HPDE6-E6E7 (cell line): ENCODE measurements at regions not wholly inside any gene's neighbourhood (a gene's known extent, or its start where the extent isn't known, plus 50 kb on each side); places are given as distances from the start of the nearest gene placed in this dataset.

ENCODE experiments used
- DNase-seq: peaks from one replicate; pipeline ENCODE4 v3.0.0; 2011; ENCODE audit warnings: missing footprints; ENCODE audit errors: extremely low spot score

- DNase-seq, result no peak
Observed at GRCh38 chr11:115930886-115931547, 426.8 kb upstream of the CADM1 start.

- DNase-seq, result no peak
Observed at GRCh38 chr11:115930291-115930690, 426.1 kb upstream of the CADM1 start.

- no peak for DNase-seq
Observed at GRCh38 chr11:115929618-115930129, 425.5 kb upstream of the CADM1 start.

- DNase-seq, result no peak
Observed at GRCh38 chr11:115928811-115929210, 424.6 kb upstream of the CADM1 start.

GRCh38 chr11:115927823-115928329 is 423.7 kb upstream of the CADM1 start:
- DNase-seq, result no peak

GRCh38 chr11:115926601-115927000 is 422.4 kb upstream of the CADM1 start:
- DNase-seq, result no peak

- DNase-seq, result no peak
Observed at GRCh38 chr11:115926138-115926537, 421.9 kb upstream of the CADM1 start.

- DNase-seq, result no peak
Observed at GRCh38 chr11:115925568-115926090, 421.4 kb upstream of the CADM1 start.

GRCh38 chr11:115924744-115925567 is 420.7 kb upstream of the CADM1 start:
- no peak for DNase-seq

GRCh38 chr11:115922876-115923275 is 418.7 kb upstream of the CADM1 start:
- no peak for DNase-seq

- no peak for DNase-seq
Observed at GRCh38 chr11:115921986-115922385, 417.8 kb upstream of the CADM1 start.

GRCh38 chr11:115921540-115921939 is 417.3 kb upstream of the CADM1 start:
- no peak for DNase-seq

GRCh38 chr11:115920841-115921480 is 416.7 kb upstream of the CADM1 start:
- no peak for DNase-seq

GRCh38 chr11:115920092-115920461 is 415.9 kb upstream of the CADM1 start:
- no peak for DNase-seq

GRCh38 chr11:115919341-115920091 is 415.3 kb upstream of the CADM1 start:
- DNase-seq, result no peak

GRCh38 chr11:115918576-115918975 is 414.4 kb upstream of the CADM1 start:
- DNase-seq, result no peak

GRCh38 chr11:115916608-115917007 is 412.4 kb upstream of the CADM1 start:
- no peak for DNase-seq

- DNase-seq, result no peak
Observed at GRCh38 chr11:115912484-115912945, 408.3 kb upstream of the CADM1 start.

- no peak for DNase-seq
Observed at GRCh38 chr11:115911613-115912346, 407.6 kb upstream of the CADM1 start.

GRCh38 chr11:115910379-115910778 is 406.2 kb upstream of the CADM1 start:
- DNase-seq, result no peak

GRCh38 chr11:115906171-115906570 is 402.0 kb upstream of the CADM1 start:
- no peak for DNase-seq
